Endothelial cell (in vitro differentiated cells): ENCODE measurements at regions not wholly inside any gene's neighbourhood (a gene's known extent, or its start where the extent isn't known, plus 50 kb on each side); places are given as distances from the start of the nearest gene placed in this dataset.

Experiments used
- DNase-seq: peaks from one replicate; pipeline ENCODE4 v3.0.0; 2021; ENCODE audit warnings: low spot score
- H3K27ac Mint-ChIP-seq: one replicate; pipeline ENCODE4 v1.8.0; 2021; ENCODE audit warnings: mixed read lengths, inconsistent platforms; ENCODE audit not compliant: unreplicated experiment
- H3K27me3 Mint-ChIP-seq: one replicate; pipeline ENCODE4 v1.8.0; 2021; ENCODE audit warnings: mild to moderate bottlenecking, moderate library complexity, mixed read lengths, inconsistent platforms; ENCODE audit not compliant: unreplicated experiment
- H3K36me3 Mint-ChIP-seq: one replicate; pipeline ENCODE4 v1.8.0; 2021; ENCODE audit warnings: mild to moderate bottlenecking, low read depth, mixed read lengths, inconsistent platforms; ENCODE audit not compliant: unreplicated experiment
- H3K4me1 Mint-ChIP-seq: one replicate; pipeline ENCODE4 v1.8.0; 2021; ENCODE audit warnings: mild to moderate bottlenecking, mixed read lengths, inconsistent platforms; ENCODE audit not compliant: unreplicated experiment
- H3K4me3 Mint-ChIP-seq: one replicate; pipeline ENCODE4 v1.8.0; 2021; ENCODE audit warnings: mild to moderate bottlenecking, mixed read lengths, inconsistent platforms; ENCODE audit not compliant: unreplicated experiment
- H3K9me3 Mint-ChIP-seq: one replicate; pipeline ENCODE4 v1.8.0; 2021; ENCODE audit warnings: mixed read lengths, inconsistent platforms; ENCODE audit not compliant: unreplicated experiment
- TF ChIP-seq, protein P1 (sequence below): fragments of 200-600 bp; sonication (generic); IDR thresholded peaks from one replicate; pipeline ENCODE4 v1.5.0; 2021; ENCODE audit warnings: antibody characterized with exemption; ENCODE audit not compliant: unreplicated experiment

DNA sequence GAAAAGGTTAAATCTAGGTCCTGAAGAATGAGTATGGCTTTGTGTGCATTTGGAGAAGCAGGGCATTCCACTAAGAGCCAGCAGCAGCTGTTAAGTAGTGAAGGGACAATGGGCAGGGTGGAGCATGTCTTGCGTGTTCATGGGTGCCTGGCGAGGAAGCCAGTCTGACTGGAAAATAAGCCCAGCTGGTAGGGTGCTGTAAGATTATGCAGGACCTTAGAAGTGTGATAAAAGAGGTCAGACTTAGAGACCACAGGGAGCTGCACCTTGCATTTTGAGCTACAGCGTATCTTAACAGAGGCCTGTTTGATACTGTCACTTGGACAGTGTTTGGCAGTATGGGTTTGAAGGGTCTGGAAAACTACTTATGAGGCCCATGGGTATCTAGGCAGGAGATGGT lies 131.7 kb upstream of the ELL2 start:
- Mint-ChIP-seq H3K4me3 (no peak overlapping the region), H3K4me1 (no peaks in the 10 kb centered on the region), H3K27me3 (no peaks in the 10 kb centered on the region), H3K27ac (no peak overlapping the region), H3K36me3 (no peaks in the 10 kb centered on the region), H3K9me3 (no peaks in the 10 kb centered on the region)
- DNase-seq = no peak
- TF ChIP-seq, protein P1, sequence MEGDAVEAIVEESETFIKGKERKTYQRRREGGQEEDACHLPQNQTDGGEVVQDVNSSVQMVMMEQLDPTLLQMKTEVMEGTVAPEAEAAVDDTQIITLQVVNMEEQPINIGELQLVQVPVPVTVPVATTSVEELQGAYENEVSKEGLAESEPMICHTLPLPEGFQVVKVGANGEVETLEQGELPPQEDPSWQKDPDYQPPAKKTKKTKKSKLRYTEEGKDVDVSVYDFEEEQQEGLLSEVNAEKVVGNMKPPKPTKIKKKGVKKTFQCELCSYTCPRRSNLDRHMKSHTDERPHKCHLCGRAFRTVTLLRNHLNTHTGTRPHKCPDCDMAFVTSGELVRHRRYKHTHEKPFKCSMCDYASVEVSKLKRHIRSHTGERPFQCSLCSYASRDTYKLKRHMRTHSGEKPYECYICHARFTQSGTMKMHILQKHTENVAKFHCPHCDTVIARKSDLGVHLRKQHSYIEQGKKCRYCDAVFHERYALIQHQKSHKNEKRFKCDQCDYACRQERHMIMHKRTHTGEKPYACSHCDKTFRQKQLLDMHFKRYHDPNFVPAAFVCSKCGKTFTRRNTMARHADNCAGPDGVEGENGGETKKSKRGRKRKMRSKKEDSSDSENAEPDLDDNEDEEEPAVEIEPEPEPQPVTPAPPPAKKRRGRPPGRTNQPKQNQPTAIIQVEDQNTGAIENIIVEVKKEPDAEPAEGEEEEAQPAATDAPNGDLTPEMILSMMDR = no peak

GRCh38 chr5:96091874-96092273 lies 130.2 kb upstream of the ELL2 start:
- no peak overlapping the region for H3K4me3 Mint-ChIP-seq
- H3K4me1 Mint-ChIP-seq = no peaks in the 10 kb centered on the region
- H3K36me3 Mint-ChIP-seq = no peaks in the 10 kb centered on the region
- no peak overlapping the region for H3K27ac Mint-ChIP-seq
- H3K9me3 Mint-ChIP-seq = no peaks in the 10 kb centered on the region
- no peaks in the 10 kb centered on the region for H3K27me3 Mint-ChIP-seq
- TF ChIP-seq, protein P1 = no peak
- no peak for DNase-seq

DNA sequence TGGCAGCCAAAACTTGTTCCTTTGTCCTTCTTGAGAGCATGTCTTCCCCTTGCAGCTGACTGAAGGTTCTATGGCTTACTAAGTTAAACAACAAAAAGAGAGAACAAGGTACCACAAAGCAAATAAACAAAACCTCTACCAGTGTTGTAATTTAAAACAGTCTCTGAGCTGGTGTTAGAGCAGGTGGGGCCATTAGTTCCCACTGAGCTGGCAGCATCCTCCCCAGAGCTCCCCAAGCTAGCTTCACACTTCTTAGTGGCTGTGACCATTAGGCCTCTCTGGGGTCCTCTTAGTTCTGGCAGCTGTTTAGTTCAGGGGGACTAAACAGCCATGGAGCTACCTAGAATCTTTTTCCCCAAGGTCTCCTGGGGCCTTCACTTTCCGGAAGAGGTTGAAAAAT lies 128.6 kb upstream of the ELL2 start:
- TF ChIP-seq, protein P1 = no peak
- no peaks in the 10 kb centered on the region for H3K4me1 Mint-ChIP-seq
- H3K4me3 Mint-ChIP-seq = no peak overlapping the region
- H3K9me3 Mint-ChIP-seq = no peaks in the 10 kb centered on the region
- no peak overlapping the region for H3K27ac Mint-ChIP-seq
- no peak for DNase-seq
- no peaks in the 10 kb centered on the region for H3K36me3 Mint-ChIP-seq
- H3K27me3 Mint-ChIP-seq = no peaks in the 10 kb centered on the region

- Mint-ChIP-seq H3K4me3 (no peak overlapping the region), H3K4me1 (no peaks in the 10 kb centered on the region), H3K27ac (no peak overlapping the region), H3K9me3 (no peaks in the 10 kb centered on the region), H3K36me3 (no peaks in the 10 kb centered on the region), H3K27me3 (no peaks in the 10 kb centered on the region)
- no peak for DNase-seq
- TF ChIP-seq, protein P1 = no peak
These were observed 127.3 kb upstream of the ELL2 start for GRCh38 chr5:96088706-96089498.

GRCh38 chr5:96087939-96088338 lies 126.3 kb upstream of the ELL2 start:
- Mint-ChIP-seq H3K27ac (no peak overlapping the region), H3K9me3 (no peaks in the 10 kb centered on the region), H3K4me3 (no peak overlapping the region)

More at GRCh38 chr5:96087939-96088338, 126.3 kb upstream of the ELL2 start:
- no peaks in the 10 kb centered on the region for H3K4me1 Mint-ChIP-seq
- H3K36me3 Mint-ChIP-seq = no peaks in the 10 kb centered on the region
- H3K27me3 Mint-ChIP-seq = no peaks in the 10 kb centered on the region
- no peak for DNase-seq
- TF ChIP-seq, protein P1 = no peak
